ENCODE measurements at regions not wholly inside any gene's neighbourhood (a gene's known extent, or its start where the extent isn't known, plus 50 kb on each side); places are given as distances from the start of the nearest gene placed in this dataset.

DNA sequence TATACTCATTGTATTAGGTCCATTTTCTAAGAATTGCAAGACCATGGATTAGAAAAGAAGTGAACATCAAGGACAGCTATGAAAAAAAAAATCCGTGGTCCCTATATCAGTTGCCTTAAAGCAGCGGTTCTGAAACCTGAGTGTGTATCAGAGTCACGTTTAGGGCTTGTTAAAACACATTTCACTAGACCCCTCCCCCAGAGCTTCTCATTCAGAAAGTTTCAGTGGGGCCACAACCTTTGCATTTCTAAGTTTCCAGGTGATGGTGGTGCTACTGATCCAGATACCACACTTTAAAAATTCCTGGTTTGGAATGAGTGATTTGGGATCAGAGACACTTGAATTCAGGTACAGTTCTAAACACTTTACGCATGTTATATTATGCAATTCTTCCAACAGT is 96.1 kb upstream of the PRMT6 start:
- H3K27me3 ChIP-seq (replicated peaks; ENCODE audit: control insufficient read depth, insufficient read depth, low read length): no peaks in the 10 kb centered on the region
- POLR2A ChIA-PET: no interaction called here
- Mint-ChIP-seq H3K4me3 (ENCODE audit: unreplicated experiment) (no peak overlapping the region), H3K27ac (ENCODE audit: unreplicated experiment) (no peak overlapping the region), H3K9me3 (ENCODE audit: unreplicated experiment) (no peaks in the 10 kb centered on the region), H3K4me1 (ENCODE audit: low read depth, unreplicated experiment) (no peaks in the 10 kb centered on the region), H3K27me3 (ENCODE audit: insufficient read depth, unreplicated experiment) (no peaks in the 10 kb centered on the region), H3K36me3 (ENCODE audit: insufficient read depth, unreplicated experiment) (no peaks in the 10 kb centered on the region)
- intact Hi-C loops (cut with micrococcal nuclease; ENCODE audit: unreplicated experiment): no loop called here
- no peak for DNase-seq
- CTCF ChIA-PET: no interaction called here
- TF ChIP-seq, protein P1, sequence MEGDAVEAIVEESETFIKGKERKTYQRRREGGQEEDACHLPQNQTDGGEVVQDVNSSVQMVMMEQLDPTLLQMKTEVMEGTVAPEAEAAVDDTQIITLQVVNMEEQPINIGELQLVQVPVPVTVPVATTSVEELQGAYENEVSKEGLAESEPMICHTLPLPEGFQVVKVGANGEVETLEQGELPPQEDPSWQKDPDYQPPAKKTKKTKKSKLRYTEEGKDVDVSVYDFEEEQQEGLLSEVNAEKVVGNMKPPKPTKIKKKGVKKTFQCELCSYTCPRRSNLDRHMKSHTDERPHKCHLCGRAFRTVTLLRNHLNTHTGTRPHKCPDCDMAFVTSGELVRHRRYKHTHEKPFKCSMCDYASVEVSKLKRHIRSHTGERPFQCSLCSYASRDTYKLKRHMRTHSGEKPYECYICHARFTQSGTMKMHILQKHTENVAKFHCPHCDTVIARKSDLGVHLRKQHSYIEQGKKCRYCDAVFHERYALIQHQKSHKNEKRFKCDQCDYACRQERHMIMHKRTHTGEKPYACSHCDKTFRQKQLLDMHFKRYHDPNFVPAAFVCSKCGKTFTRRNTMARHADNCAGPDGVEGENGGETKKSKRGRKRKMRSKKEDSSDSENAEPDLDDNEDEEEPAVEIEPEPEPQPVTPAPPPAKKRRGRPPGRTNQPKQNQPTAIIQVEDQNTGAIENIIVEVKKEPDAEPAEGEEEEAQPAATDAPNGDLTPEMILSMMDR (IDR thresholded peaks at IDR 0.05; ENCODE audit: insufficient read depth in 1 of 2, low read depth in 1 of 2, low read length in 1 of 2, severe bottlenecking in 1 of 2, unreplicated experiment in 1 of 2): no peak
- H3K9me3 ChIP-seq: no peaks in the 10 kb centered on the region
- no TSS peak for BruUV-seq (replicated peaks)
- H3K4me1 ChIP-seq: no peaks in the 10 kb centered on the region
- no peaks in the 10 kb centered on the region for H3K36me3 ChIP-seq (ENCODE audit: control insufficient read depth, insufficient read depth, low read length)
- H3K4me3 ChIP-seq (ENCODE audit: low read depth, low read length): no peak overlapping the region

DNA sequence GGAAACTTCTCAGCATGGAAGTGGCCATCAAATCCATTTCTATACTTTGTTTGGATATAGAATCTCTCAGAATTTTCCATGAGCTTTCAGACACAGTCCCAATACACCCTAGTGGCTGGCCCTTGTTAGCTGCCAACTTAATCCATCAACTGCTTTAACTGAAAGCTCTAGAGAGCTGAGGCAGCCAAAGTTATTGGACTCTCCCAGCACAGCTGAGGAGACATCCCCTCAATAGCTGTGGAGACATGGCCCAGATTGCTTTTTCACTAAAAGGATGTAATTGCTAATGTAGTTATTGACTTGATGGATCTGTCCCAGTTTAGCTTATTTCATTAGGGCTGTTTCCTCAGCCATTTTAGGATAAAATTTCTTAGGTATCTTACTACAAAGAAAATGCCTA is 94.8 kb upstream of the PRMT6 start:
- POLR2A ChIA-PET: no interaction called here

DNA sequence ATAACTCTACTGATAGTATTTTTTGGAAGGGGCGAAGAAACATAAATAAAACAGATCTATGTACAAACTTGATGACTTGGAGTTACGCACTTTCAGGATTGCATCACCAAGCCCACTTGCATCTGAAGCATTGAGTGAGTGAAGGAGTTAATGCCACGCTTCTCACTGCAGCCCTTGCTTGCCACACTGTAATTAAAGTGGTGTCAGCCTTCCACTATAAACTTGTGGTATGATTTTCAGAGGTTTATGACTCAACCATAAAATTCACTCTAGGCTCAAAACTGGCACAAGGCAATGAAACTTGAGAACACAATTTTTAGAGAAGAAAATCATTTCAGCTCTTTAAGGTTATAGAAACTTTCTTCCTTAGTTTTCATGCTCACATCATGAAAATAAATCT is 93.9 kb upstream of the PRMT6 start:
- H3K4me1 ChIP-seq: no peaks in the 10 kb centered on the region
- intact Hi-C loops (cut with micrococcal nuclease; ENCODE audit: unreplicated experiment): no loop called here
- H3K27me3 Mint-ChIP-seq (ENCODE audit: insufficient read depth, unreplicated experiment): no peaks in the 10 kb centered on the region
- no peaks in the 10 kb centered on the region for H3K36me3 ChIP-seq (ENCODE audit: control insufficient read depth, insufficient read depth, low read length)
- no peaks in the 10 kb centered on the region for H3K36me3 Mint-ChIP-seq (ENCODE audit: insufficient read depth, unreplicated experiment)
- H3K4me3 ChIP-seq (ENCODE audit: low read depth, low read length): no peak overlapping the region
- ChIA-PET CTCF (no interaction called here), POLR2A (no interaction called here)
- no peak overlapping the region for H3K4me3 Mint-ChIP-seq (ENCODE audit: unreplicated experiment)
- H3K27ac Mint-ChIP-seq (ENCODE audit: unreplicated experiment): no peak overlapping the region
- no peak for DNase-seq
- H3K9me3 ChIP-seq: no peaks in the 10 kb centered on the region
- no TSS peak for BruUV-seq (replicated peaks)
- H3K9me3 Mint-ChIP-seq (ENCODE audit: unreplicated experiment): no peaks in the 10 kb centered on the region
- H3K27me3 ChIP-seq (replicated peaks; ENCODE audit: control insufficient read depth, insufficient read depth, low read length): no peaks in the 10 kb centered on the region
- TF ChIP-seq, protein P1 (IDR thresholded peaks at IDR 0.05; ENCODE audit: insufficient read depth in 1 of 2, low read depth in 1 of 2, low read length in 1 of 2, severe bottlenecking in 1 of 2, unreplicated experiment in 1 of 2): no peak
- H3K4me1 Mint-ChIP-seq (ENCODE audit: low read depth, unreplicated experiment): no peaks in the 10 kb centered on the region

More for the DNA sequence above, 94.8 kb upstream of the PRMT6 start:
- H3K27ac Mint-ChIP-seq (ENCODE audit: unreplicated experiment): no peak overlapping the region
- Histone ChIP-seq H3K27me3 (replicated peaks; ENCODE audit: control insufficient read depth, insufficient read depth, low read length) (no peaks in the 10 kb centered on the region), H3K4me3 (ENCODE audit: low read depth, low read length) (no peak overlapping the region), H3K36me3 (ENCODE audit: control insufficient read depth, insufficient read depth, low read length) (no peaks in the 10 kb centered on the region), H3K4me1 (no peaks in the 10 kb centered on the region), H3K9me3 (no peaks in the 10 kb centered on the region)
- H3K27me3 Mint-ChIP-seq (ENCODE audit: insufficient read depth, unreplicated experiment): no peaks in the 10 kb centered on the region
- TF ChIP-seq, protein P1 (IDR thresholded peaks at IDR 0.05; ENCODE audit: insufficient read depth in 1 of 2, low read depth in 1 of 2, low read length in 1 of 2, severe bottlenecking in 1 of 2, unreplicated experiment in 1 of 2): no peak
- no peak overlapping the region for H3K4me3 Mint-ChIP-seq (ENCODE audit: unreplicated experiment)
- CTCF ChIA-PET: no interaction called here
- no peaks in the 10 kb centered on the region for H3K36me3 Mint-ChIP-seq (ENCODE audit: insufficient read depth, unreplicated experiment)
- intact Hi-C loops (cut with micrococcal nuclease; ENCODE audit: unreplicated experiment): no loop called here
- no peaks in the 10 kb centered on the region for H3K9me3 Mint-ChIP-seq (ENCODE audit: unreplicated experiment)
- no TSS peak for BruUV-seq (replicated peaks)
- no peaks in the 10 kb centered on the region for H3K4me1 Mint-ChIP-seq (ENCODE audit: low read depth, unreplicated experiment)
- no peak for DNase-seq
